ENCODE measurements at regions not wholly inside any gene's neighbourhood (a gene's known extent, or its start where the extent isn't known, plus 50 kb on each side); places are given as distances from the start of the nearest gene placed in this dataset.

GRCh38 chr4:116665716-116666115, 419.7 kb downstream of the TRAM1L1 start:
- no peaks in the 10 kb centered on the region for H3K9me3 ChIP-seq (ENCODE audit: insufficient read depth, low read depth, low read length)
- no peak overlapping the region for H3K9ac ChIP-seq (ENCODE audit: low read depth, low read length, poor library complexity, severe bottlenecking)
- H3K9me2 ChIP-seq (replicated peaks; ENCODE audit: low read depth, low read length), result no peaks in the 10 kb centered on the region
- no peaks in the 10 kb centered on the region for H3F3A ChIP-seq (ENCODE audit: low read depth)
- H2AFZ ChIP-seq (ENCODE audit: low read length), result no peak overlapping the region
- H3K4me1 ChIP-seq (ENCODE audit: insufficient read depth, low read length, poor library complexity, severe bottlenecking), result no peaks in the 10 kb centered on the region
- no peak for TF ChIP-seq EZH2phosphoT487 (IDR thresholded peaks at IDR 0.05; ENCODE audit: borderline replicate concordance)
- TF ChIP-seq CTCF (conservative IDR thresholded peaks at IDR 0.05; ENCODE audit: low read length), result no peak
- no peaks in the 10 kb centered on the region for H3K79me2 ChIP-seq (ENCODE audit: insufficient read depth, low read length)
- no peaks in the 10 kb centered on the region for H3K27me3 ChIP-seq (ENCODE audit: insufficient read depth, low read length, poor library complexity, severe bottlenecking)
- no peak overlapping the region for H3K4me3 ChIP-seq (ENCODE audit: low read length, poor library complexity, severe bottlenecking)
- H3K4me2 ChIP-seq (ENCODE audit: low read depth, low read length, poor library complexity, severe bottlenecking), result no peak overlapping the region
- H4K20me1 ChIP-seq (ENCODE audit: insufficient read depth, low read length, poor library complexity, severe bottlenecking), result no peaks in the 10 kb centered on the region
- no peaks in the 10 kb centered on the region for H3K36me3 ChIP-seq (ENCODE audit: insufficient read depth, low read length)

- no peaks in the 10 kb centered on the region for H3F3A ChIP-seq (ENCODE audit: low read depth)
- H3K36me3 ChIP-seq (ENCODE audit: insufficient read depth, low read length), result no peaks in the 10 kb centered on the region
- H3K9me2 ChIP-seq (replicated peaks; ENCODE audit: low read depth, low read length), result no peaks in the 10 kb centered on the region
- no peak overlapping the region for H3K4me2 ChIP-seq (ENCODE audit: low read depth, low read length, poor library complexity, severe bottlenecking)
- TF ChIP-seq EZH2phosphoT487 (IDR thresholded peaks at IDR 0.05; ENCODE audit: borderline replicate concordance), result no peak
- H3K27me3 ChIP-seq (ENCODE audit: insufficient read depth, low read length, poor library complexity, severe bottlenecking), result no peaks in the 10 kb centered on the region
- no peaks in the 10 kb centered on the region for H3K4me1 ChIP-seq (ENCODE audit: insufficient read depth, low read length, poor library complexity, severe bottlenecking)
- no peak overlapping the region for H3K4me3 ChIP-seq (ENCODE audit: low read length, poor library complexity, severe bottlenecking)
- no peaks in the 10 kb centered on the region for H4K20me1 ChIP-seq (ENCODE audit: insufficient read depth, low read length, poor library complexity, severe bottlenecking)
- H3K9me3 ChIP-seq (ENCODE audit: insufficient read depth, low read depth, low read length), result no peaks in the 10 kb centered on the region
- H3K9ac ChIP-seq (ENCODE audit: low read depth, low read length, poor library complexity, severe bottlenecking), result no peak overlapping the region
- no peak overlapping the region for H2AFZ ChIP-seq (ENCODE audit: low read length)
- H3K79me2 ChIP-seq (ENCODE audit: insufficient read depth, low read length), result no peaks in the 10 kb centered on the region
Measured at GRCh38 chr4:116664198-116664597, 421.2 kb downstream of the TRAM1L1 start.

- Histone ChIP-seq H3K4me3 (ENCODE audit: low read length, poor library complexity, severe bottlenecking) (no peak overlapping the region), H3K36me3 (ENCODE audit: insufficient read depth, low read length) (no peaks in the 10 kb centered on the region), H3K4me1 (ENCODE audit: insufficient read depth, low read length, poor library complexity, severe bottlenecking) (no peaks in the 10 kb centered on the region), H3K4me2 (ENCODE audit: low read depth, low read length, poor library complexity, severe bottlenecking) (peak overlapping the region; percentile 12), H2AFZ (ENCODE audit: low read length) (no peak overlapping the region), H3K9ac (ENCODE audit: low read depth, low read length, poor library complexity, severe bottlenecking) (no peak overlapping the region), H4K20me1 (ENCODE audit: insufficient read depth, low read length, poor library complexity, severe bottlenecking) (no peaks in the 10 kb centered on the region), H3K9me2 (replicated peaks; ENCODE audit: low read depth, low read length) (no peaks in the 10 kb centered on the region), H3K27me3 (ENCODE audit: insufficient read depth, low read length, poor library complexity, severe bottlenecking) (no peaks in the 10 kb centered on the region), H3K9me3 (ENCODE audit: insufficient read depth, low read depth, low read length) (no peaks in the 10 kb centered on the region), H3F3A (ENCODE audit: low read depth) (0 out of 2 replicates have a peak, but pooled peaks cover 2% of the 10 kb centered on the region), H3K79me2 (ENCODE audit: insufficient read depth, low read length) (no peaks in the 10 kb centered on the region)
- TF ChIP-seq CTCF (conservative IDR thresholded peaks at IDR 0.05; ENCODE audit: low read length) (no peak), EZH2phosphoT487 (IDR thresholded peaks at IDR 0.05; ENCODE audit: borderline replicate concordance) (no peak)
Measured at GRCh38 chr4:116639070-116639577, 446.3 kb downstream of the TRAM1L1 start.

- Histone ChIP-seq H3K9ac (ENCODE audit: low read depth, low read length, poor library complexity, severe bottlenecking) (no peak overlapping the region), H3K4me1 (ENCODE audit: insufficient read depth, low read length, poor library complexity, severe bottlenecking) (no peaks in the 10 kb centered on the region), H3K9me2 (replicated peaks; ENCODE audit: low read depth, low read length) (no peaks in the 10 kb centered on the region), H3K27me3 (ENCODE audit: insufficient read depth, low read length, poor library complexity, severe bottlenecking) (no peaks in the 10 kb centered on the region), H3F3A (ENCODE audit: low read depth) (0 out of 2 replicates have a peak, but pooled peaks cover 2% of the 10 kb centered on the region), H3K79me2 (ENCODE audit: insufficient read depth, low read length) (no peaks in the 10 kb centered on the region), H2AFZ (ENCODE audit: low read length) (peak overlapping the region; percentile 57; the same call in 1 of the 2 replicates), H3K9me3 (ENCODE audit: insufficient read depth, low read depth, low read length) (no peaks in the 10 kb centered on the region), H4K20me1 (ENCODE audit: insufficient read depth, low read length, poor library complexity, severe bottlenecking) (no peaks in the 10 kb centered on the region), H3K4me2 (ENCODE audit: low read depth, low read length, poor library complexity, severe bottlenecking) (no peak overlapping the region), H3K4me3 (ENCODE audit: low read length, poor library complexity, severe bottlenecking) (no peak overlapping the region), H3K36me3 (ENCODE audit: insufficient read depth, low read length) (no peaks in the 10 kb centered on the region)
- no peak for TF ChIP-seq CTCF (conservative IDR thresholded peaks at IDR 0.05; ENCODE audit: low read length)
- no peak for TF ChIP-seq EZH2phosphoT487 (IDR thresholded peaks at IDR 0.05; ENCODE audit: borderline replicate concordance)
Measured at GRCh38 chr4:116638592-116638991, 446.8 kb downstream of the TRAM1L1 start.
